OCI-LY1 (cell line): ENCODE measurements at regions not wholly inside any gene's neighbourhood (a gene's known extent, or its start where the extent isn't known, plus 50 kb on each side); places are given as distances from the start of the nearest gene placed in this dataset.

Experiments
- H2AFZ ChIP-seq: fragments of 200-600 bp; sonication (generic), shearing (Covaris generic); 2 replicates; pipeline ENCODE4 v1.6.0; 2014; ENCODE audit warnings: antibody characterized with exemption, mild to moderate bottlenecking, low read length
- H3F3A ChIP-seq: fragments of 200-600 bp; sonication (generic), shearing (Covaris generic); 2 replicates; pipeline ENCODE4 v1.6.0; 2014; ENCODE audit warnings: mild to moderate bottlenecking, antibody characterized with exemption, low read length, moderate library complexity; ENCODE audit not compliant: insufficient read depth
- H3K27ac ChIP-seq: fragments of 200-600 bp; sonication (generic); 2 replicates; pipeline ENCODE4 v1.5.1; 2014; ENCODE audit warnings: low read length, mixed run types, mild to moderate bottlenecking, low read depth; ENCODE audit not compliant: poor library complexity, severe bottlenecking
- H3K27me3 ChIP-seq: fragments of 200-600 bp; sonication (generic); 2 replicates; pipeline ENCODE4 v1.6.0; 2014; ENCODE audit warnings: antibody characterized with exemption, mild to moderate bottlenecking, low read length, moderate library complexity; ENCODE audit not compliant: insufficient read depth
- H3K36me3 ChIP-seq: fragments of 200-600 bp; sonication (generic); 2 replicates; pipeline ENCODE4 v1.6.1; 2014; ENCODE audit warnings: mild to moderate bottlenecking, antibody characterized with exemption, low read length, moderate library complexity, mixed read lengths; ENCODE audit not compliant: insufficient read depth
- H3K4me1 ChIP-seq: fragments of 200-600 bp; sonication (generic); 2 replicates; pipeline ENCODE4 v1.5.1; 2014; ENCODE audit warnings: mild to moderate bottlenecking, low read length, moderate library complexity; ENCODE audit not compliant: insufficient read depth, severe bottlenecking
- H3K4me2 ChIP-seq: fragments of 200-600 bp; sonication (generic), shearing (Covaris generic); 2 replicates; pipeline ENCODE4 v1.6.1; 2014; ENCODE audit warnings: low read length
- H3K4me3 ChIP-seq: fragments of 200-600 bp; sonication (generic); 2 replicates; pipeline ENCODE4 v1.5.1; 2014; ENCODE audit warnings: low read length, low read depth, mild to moderate bottlenecking, mixed read lengths; ENCODE audit not compliant: poor library complexity, severe bottlenecking
- H3K79me2 ChIP-seq: fragments of 200-600 bp; shearing (Covaris generic); 2 replicates; pipeline ENCODE4 v1.6.1; 2016; ENCODE audit warnings: mixed run types, low read length, mixed read lengths; ENCODE audit not compliant: insufficient read depth
- H3K9ac ChIP-seq: fragments of 200-600 bp; sonication (generic), shearing (Covaris generic); 2 replicates; pipeline ENCODE4 v1.6.1; 2014; ENCODE audit warnings: mild to moderate bottlenecking, low read length, mixed read lengths
- H3K9me2 ChIP-seq: fragments of 200-600 bp; sonication (generic), shearing (Covaris generic); 2 replicates; pipeline ENCODE4 v1.6.1; 2014; ENCODE audit warnings: low read depth, mild to moderate bottlenecking, low read length, mixed read lengths
- H3K9me3 ChIP-seq: fragments of 200-600 bp; shearing (Covaris generic); 2 replicates; pipeline ENCODE4 v1.6.1; 2014; ENCODE audit warnings: low read length, mixed read lengths
- H4K20me1 ChIP-seq: fragments of 200-600 bp; sonication (generic), shearing (Covaris generic); 2 replicates; pipeline ENCODE4 v1.6.0; 2016; ENCODE audit warnings: mild to moderate bottlenecking, low read length; ENCODE audit not compliant: insufficient read depth
- EZH2 ChIP-seq: fragments of 200-600 bp; sonication (generic), shearing (Covaris generic); IDR thresholded peaks from 2 replicates; pipeline ENCODE4 v1.8.0; 2017; ENCODE audit warnings: borderline replicate concordance, mixed run types, mild to moderate bottlenecking, antibody characterized with exemption, low read length, moderate library complexity, mixed read lengths
- TF ChIP-seq, protein P1 (sequence below): fragments of 200-600 bp; sonication (generic), shearing (Covaris generic); IDR thresholded peaks from 2 replicates; pipeline ENCODE4 v1.5.1; 2017; ENCODE audit warnings: mild to moderate bottlenecking, antibody characterized with exemption, low read length, moderate library complexity, mixed read lengths

DNA sequence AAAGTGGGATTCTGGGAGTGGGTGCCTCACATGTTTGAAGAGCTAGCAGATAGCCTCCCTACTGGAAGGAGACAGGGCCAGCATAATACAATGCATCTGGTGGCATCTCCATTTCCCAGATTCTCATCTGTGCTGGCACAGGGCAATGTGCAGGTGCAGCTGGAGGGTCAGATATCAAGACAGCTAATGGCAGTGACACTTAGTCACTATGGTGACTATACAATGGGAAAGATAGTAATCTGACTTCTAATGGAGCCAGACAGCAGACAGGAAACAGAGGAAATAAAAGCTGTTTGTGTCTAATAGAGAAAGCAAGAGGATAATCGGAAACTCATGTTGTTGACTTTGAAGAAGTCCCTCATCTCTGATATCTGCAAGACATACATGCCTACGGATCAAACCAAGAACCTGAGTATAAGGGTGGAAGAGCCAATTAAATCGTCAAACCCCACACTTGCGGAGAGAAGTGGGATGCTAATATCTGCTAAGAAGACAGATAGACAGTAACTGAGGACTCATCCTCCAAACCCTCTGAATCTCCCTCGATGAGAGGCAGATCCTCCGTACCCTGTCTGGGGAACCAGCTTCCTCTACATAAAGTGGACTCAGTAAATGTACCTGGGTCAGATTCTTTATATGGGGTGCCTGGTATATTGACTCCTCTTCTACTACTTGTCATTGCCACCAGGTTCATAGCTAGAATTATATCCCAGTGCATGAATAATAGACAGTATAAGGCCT is 692.7 kb downstream of the SOCS6 start:
- no peak overlapping the region for H3K9ac ChIP-seq
- TF ChIP-seq, protein P1, sequence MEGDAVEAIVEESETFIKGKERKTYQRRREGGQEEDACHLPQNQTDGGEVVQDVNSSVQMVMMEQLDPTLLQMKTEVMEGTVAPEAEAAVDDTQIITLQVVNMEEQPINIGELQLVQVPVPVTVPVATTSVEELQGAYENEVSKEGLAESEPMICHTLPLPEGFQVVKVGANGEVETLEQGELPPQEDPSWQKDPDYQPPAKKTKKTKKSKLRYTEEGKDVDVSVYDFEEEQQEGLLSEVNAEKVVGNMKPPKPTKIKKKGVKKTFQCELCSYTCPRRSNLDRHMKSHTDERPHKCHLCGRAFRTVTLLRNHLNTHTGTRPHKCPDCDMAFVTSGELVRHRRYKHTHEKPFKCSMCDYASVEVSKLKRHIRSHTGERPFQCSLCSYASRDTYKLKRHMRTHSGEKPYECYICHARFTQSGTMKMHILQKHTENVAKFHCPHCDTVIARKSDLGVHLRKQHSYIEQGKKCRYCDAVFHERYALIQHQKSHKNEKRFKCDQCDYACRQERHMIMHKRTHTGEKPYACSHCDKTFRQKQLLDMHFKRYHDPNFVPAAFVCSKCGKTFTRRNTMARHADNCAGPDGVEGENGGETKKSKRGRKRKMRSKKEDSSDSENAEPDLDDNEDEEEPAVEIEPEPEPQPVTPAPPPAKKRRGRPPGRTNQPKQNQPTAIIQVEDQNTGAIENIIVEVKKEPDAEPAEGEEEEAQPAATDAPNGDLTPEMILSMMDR = no peak
- TF ChIP-seq EZH2 = no peak
- H3K36me3 ChIP-seq = no peaks in the 10 kb centered on the region
- H3K4me2 ChIP-seq = no peak overlapping the region
- H2AFZ ChIP-seq = no peak overlapping the region
- no peaks in the 10 kb centered on the region for H3K9me2 ChIP-seq
- H3K79me2 ChIP-seq = no peaks in the 10 kb centered on the region
- no peaks in the 10 kb centered on the region for H3K27me3 ChIP-seq
- H3K27ac ChIP-seq = no peak overlapping the region
- H3K4me3 ChIP-seq = no peak overlapping the region
- H3K9me3 ChIP-seq = no peaks in the 10 kb centered on the region
- H4K20me1 ChIP-seq = no peaks in the 10 kb centered on the region
- no peaks in the 10 kb centered on the region for H3K4me1 ChIP-seq
- H3F3A ChIP-seq = no peaks in the 10 kb centered on the region

DNA sequence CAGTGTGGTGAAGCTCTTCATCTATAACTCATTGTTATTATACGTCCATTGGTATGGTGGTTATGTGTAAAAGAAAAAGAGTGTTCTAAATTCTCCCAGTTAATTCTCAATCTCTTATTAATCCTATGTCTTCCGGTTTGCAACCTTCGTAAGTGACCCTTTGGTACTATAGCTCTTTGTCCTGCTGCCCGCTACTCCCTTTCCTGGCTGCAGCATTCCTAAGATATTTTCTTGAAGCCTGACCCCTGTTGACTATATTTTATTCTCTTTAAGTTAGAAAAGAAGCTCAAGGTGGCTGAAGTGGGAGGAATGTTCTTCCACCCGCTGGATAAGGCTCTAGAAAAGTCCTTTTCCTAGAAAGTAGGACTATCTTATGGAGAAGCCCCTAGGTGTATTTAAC is 684.8 kb downstream of the SOCS6 start:
- Histone ChIP-seq H3K4me2 (no peak overlapping the region), H4K20me1 (no peaks in the 10 kb centered on the region), H3F3A (no peaks in the 10 kb centered on the region), H3K9ac (no peak overlapping the region), H3K79me2 (no peaks in the 10 kb centered on the region), H3K4me1 (no peaks in the 10 kb centered on the region), H3K27me3 (no peaks in the 10 kb centered on the region), H3K36me3 (no peaks in the 10 kb centered on the region), H3K9me3 (no peaks in the 10 kb centered on the region), H3K9me2 (no peaks in the 10 kb centered on the region), H3K4me3 (no peak overlapping the region), H2AFZ (no peak overlapping the region), H3K27ac (no peak overlapping the region)
- TF ChIP-seq, protein P1 = no peak
- no peak for TF ChIP-seq EZH2

DNA sequence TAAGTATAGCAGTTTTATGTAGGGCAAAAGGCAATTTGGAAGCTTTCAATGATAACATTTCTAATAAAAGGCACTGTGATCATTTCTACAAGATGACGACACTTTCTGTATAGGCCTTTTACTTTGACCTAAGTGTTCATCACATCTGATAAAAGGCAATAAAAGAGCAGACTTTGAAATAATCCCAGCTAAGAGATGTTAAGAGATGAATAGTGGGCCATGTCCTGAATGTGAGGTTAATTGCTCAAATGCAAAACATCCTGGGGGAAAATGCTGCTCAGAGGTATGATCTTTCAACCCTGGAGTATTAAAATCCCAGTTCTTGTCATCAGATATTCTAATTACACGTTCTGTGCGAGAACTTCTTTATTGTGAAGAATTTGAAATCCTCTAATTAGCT is 677.6 kb downstream of the SOCS6 start:
- H2AFZ ChIP-seq = no peak overlapping the region
- no peaks in the 10 kb centered on the region for H3K79me2 ChIP-seq
- no peaks in the 10 kb centered on the region for H4K20me1 ChIP-seq
- TF ChIP-seq, protein P1 = no peak
- no peak for TF ChIP-seq EZH2
- H3F3A ChIP-seq = no peaks in the 10 kb centered on the region
- no peaks in the 10 kb centered on the region for H3K9me3 ChIP-seq
- H3K36me3 ChIP-seq = no peaks in the 10 kb centered on the region
- no peaks in the 10 kb centered on the region for H3K4me1 ChIP-seq
- no peak overlapping the region for H3K27ac ChIP-seq
- H3K9me2 ChIP-seq = no peaks in the 10 kb centered on the region
- H3K4me3 ChIP-seq = no peak overlapping the region
- H3K4me2 ChIP-seq = no peak overlapping the region
- no peaks in the 10 kb centered on the region for H3K27me3 ChIP-seq
- H3K9ac ChIP-seq = no peak overlapping the region
